HepG2 (cell line): ENCODE measurements at regions not wholly inside any gene's neighbourhood (a gene's known extent, or its start where the extent isn't known, plus 50 kb on each side); places are given as distances from the start of the nearest gene placed in this dataset.

ENCODE experiments used
- JUND ChIP-seq: sonication (generic); formaldehyde crosslinking; IDR thresholded peaks from 2 replicates; pipeline ENCODE4 v1.8.0; 2022; ENCODE audit warnings: mild to moderate bottlenecking, missing genetic modification reagents
- NFE2L1 ChIP-seq: sonication (generic); formaldehyde crosslinking; IDR thresholded peaks from 2 replicates; pipeline ENCODE4 v1.4.0; 2020; ENCODE audit warnings: missing genetic modification reagents, mild to moderate bottlenecking, borderline replicate concordance
- ZBTB26 ChIP-seq: IDR thresholded peaks from 2 replicates; pipeline ENCODE4 v1.6.1; 2016; ENCODE audit warnings: missing compliant biosample characterization, missing genetic modification reagents, borderline replicate concordance
- ZBTB44 ChIP-seq: sonication (generic); formaldehyde crosslinking; IDR thresholded peaks from 2 replicates; pipeline ENCODE4 v1.4.0; 2020; ENCODE audit warnings: missing genetic modification reagents
- ZFP91 ChIP-seq: sonication (generic); formaldehyde crosslinking; IDR thresholded peaks from 2 replicates; pipeline ENCODE4 v1.9.0; 2022; ENCODE audit warnings: missing genetic modification reagents, mild to moderate bottlenecking, borderline replicate concordance

GRCh38 chr9:90966480-90967144 lies 165.0 kb downstream of the SYK start:
- no peak for TF ChIP-seq ZFP91 (CRISPR knock-in tag)
- no peak for TF ChIP-seq ZBTB26
- TF ChIP-seq ZBTB44 (CRISPR knock-in tag) = no peak
- no peak for TF ChIP-seq JUND
- no peak for TF ChIP-seq NFE2L1 (CRISPR knock-in tag)
